Vagina (tissue), 2 donors: ENCODE measurements at regions not wholly inside any gene's neighbourhood (a gene's known extent, or its start where the extent isn't known, plus 50 kb on each side); places are given as distances from the start of the nearest gene placed in this dataset.
"Not testable (repeated sequence)": the region's sequence is repeated elsewhere in the genome, so short reads cannot be mapped to it uniquely, and the experiment has no call there.

Experiments
- CTCF ChIP-seq, 3 experiments: fragments of 450-650 bp in 2 of 3; fragments of 200-600 bp in 1 of 3; sonication (generic) in 1 of 3; IDR thresholded peaks; one replicate each; pipeline ENCODE4 v1.5.1; 2017 to 2019; ENCODE audit warnings: antibody characterized with exemption in 3 of 3, mild to moderate bottlenecking in 2 of 3, moderate library complexity in 2 of 3
- POLR2A ChIP-seq, 2 donors: fragments of 450-650 bp; IDR thresholded peaks; one replicate each; pipeline ENCODE4 v1.6.1; 2017; ENCODE audit warnings: antibody characterized with exemption in 2 of 2, mild to moderate bottlenecking in 2 of 2, moderate library complexity in 2 of 2

GRCh38 chr15:22599526-22600320 lies 141.0 kb downstream of the GOLGA6L22 start:
- not testable (repeated sequence) for TF ChIP-seq POLR2A, CTCF (IDR thresholded peaks at IDR 0.05)
